ENCODE measurements at regions not wholly inside any gene's neighbourhood (a gene's known extent, or its start where the extent isn't known, plus 50 kb on each side); places are given as distances from the start of the nearest gene placed in this dataset.

- no peak overlapping the region for H3K4me3 ChIP-seq (ENCODE audit: low read length)
- no peak for DNase-seq (ENCODE audit: low read depth)
- TF ChIP-seq CTCF (conservative IDR thresholded peaks at IDR 0.05; ENCODE audit: low read depth, low read length): no peak
These were observed 515.0 kb upstream of the TUSC1 start for GRCh38 chr9:26193237-26193636.

GRCh38 chr9:26191711-26192110 lies 513.5 kb upstream of the TUSC1 start:
- DNase-seq (ENCODE audit: low read depth): no peak
- H3K4me3 ChIP-seq (ENCODE audit: low read length): no peak overlapping the region

GRCh38 chr9:26181836-26182235 lies 503.6 kb upstream of the TUSC1 start:
- no peak for DNase-seq (ENCODE audit: low read depth)
- no peak for TF ChIP-seq CTCF (conservative IDR thresholded peaks at IDR 0.05; ENCODE audit: low read depth, low read length)
- no peak overlapping the region for H3K4me3 ChIP-seq (ENCODE audit: low read length)

More at GRCh38 chr9:26191711-26192110, 513.5 kb upstream of the TUSC1 start:
- TF ChIP-seq CTCF (conservative IDR thresholded peaks at IDR 0.05; ENCODE audit: low read depth, low read length): no peak

GRCh38 chr9:26176628-26177027 lies 498.4 kb upstream of the TUSC1 start:
- H3K4me3 ChIP-seq (ENCODE audit: low read length): no peak overlapping the region
- no peak for DNase-seq (ENCODE audit: low read depth)
- no peak for TF ChIP-seq CTCF (conservative IDR thresholded peaks at IDR 0.05; ENCODE audit: low read depth, low read length)

GRCh38 chr9:26175264-26175663 lies 497.0 kb upstream of the TUSC1 start:
- TF ChIP-seq CTCF (conservative IDR thresholded peaks at IDR 0.05; ENCODE audit: low read depth, low read length): no peak
- H3K4me3 ChIP-seq (ENCODE audit: low read length): no peak overlapping the region
- no peak for DNase-seq (ENCODE audit: low read depth)

GRCh38 chr9:26172301-26172700 lies 494.1 kb upstream of the TUSC1 start:
- DNase-seq (ENCODE audit: low read depth): no peak
- no peak overlapping the region for H3K4me3 ChIP-seq (ENCODE audit: low read length)
- TF ChIP-seq CTCF (conservative IDR thresholded peaks at IDR 0.05; ENCODE audit: low read depth, low read length): no peak

- no peak for TF ChIP-seq CTCF (conservative IDR thresholded peaks at IDR 0.05; ENCODE audit: low read depth, low read length)
- no peak for DNase-seq (ENCODE audit: low read depth)
- H3K4me3 ChIP-seq (ENCODE audit: low read length): no peak overlapping the region
These were observed 493.4 kb upstream of the TUSC1 start for GRCh38 chr9:26171691-26172090.

All from retinal pigment epithelial cell (primary cell).